ENCODE measurements at regions not wholly inside any gene's neighbourhood (a gene's known extent, or its start where the extent isn't known, plus 50 kb on each side); places are given as distances from the start of the nearest gene placed in this dataset.

GRCh38 chr14:58829594-58829993 is 191.8 kb downstream of the DACT1 start:
- TF ChIP-seq, protein P1, sequence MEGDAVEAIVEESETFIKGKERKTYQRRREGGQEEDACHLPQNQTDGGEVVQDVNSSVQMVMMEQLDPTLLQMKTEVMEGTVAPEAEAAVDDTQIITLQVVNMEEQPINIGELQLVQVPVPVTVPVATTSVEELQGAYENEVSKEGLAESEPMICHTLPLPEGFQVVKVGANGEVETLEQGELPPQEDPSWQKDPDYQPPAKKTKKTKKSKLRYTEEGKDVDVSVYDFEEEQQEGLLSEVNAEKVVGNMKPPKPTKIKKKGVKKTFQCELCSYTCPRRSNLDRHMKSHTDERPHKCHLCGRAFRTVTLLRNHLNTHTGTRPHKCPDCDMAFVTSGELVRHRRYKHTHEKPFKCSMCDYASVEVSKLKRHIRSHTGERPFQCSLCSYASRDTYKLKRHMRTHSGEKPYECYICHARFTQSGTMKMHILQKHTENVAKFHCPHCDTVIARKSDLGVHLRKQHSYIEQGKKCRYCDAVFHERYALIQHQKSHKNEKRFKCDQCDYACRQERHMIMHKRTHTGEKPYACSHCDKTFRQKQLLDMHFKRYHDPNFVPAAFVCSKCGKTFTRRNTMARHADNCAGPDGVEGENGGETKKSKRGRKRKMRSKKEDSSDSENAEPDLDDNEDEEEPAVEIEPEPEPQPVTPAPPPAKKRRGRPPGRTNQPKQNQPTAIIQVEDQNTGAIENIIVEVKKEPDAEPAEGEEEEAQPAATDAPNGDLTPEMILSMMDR (IDR thresholded peaks at IDR 0.05): no peak
- no peak for TF ChIP-seq EZH2 (IDR thresholded peaks at IDR 0.05; ENCODE audit: borderline replicate concordance, insufficient read depth, low read depth, low read length, poor library complexity, severe bottlenecking)

Data from B cell (primary cell).